A673 (cell line): ENCODE measurements at regions not wholly inside any gene's neighbourhood (a gene's known extent, or its start where the extent isn't known, plus 50 kb on each side); places are given as distances from the start of the nearest gene placed in this dataset.

Experiments used
- BruUV-seq: library from RNA; stranded (reverse); fragments of 400-500 nt; replicated peaks from 2 replicates; lab custom pipeline; 2021; lab: Mats Ljungman, UMichigan
- CTCF ChIA-PET: fragments of 300-600 bp; sonication (Branson Sonifier 250); formaldehyde crosslinking; loops from one replicate; lab custom pipeline; 2022; ENCODE audit warnings: antibody characterized with exemption; lab: Charles Lee
- POLR2A ChIA-PET: fragments of 300-600 bp; sonication (Branson Sonifier 250); formaldehyde crosslinking; loops from one replicate; lab custom pipeline; 2022; ENCODE audit warnings: antibody characterized with exemption; ENCODE audit not compliant: low non-redundant PET; lab: Charles Lee
- DNase-seq: peaks from one replicate; pipeline ENCODE4 v3.0.0-alpha.2; 2015; ENCODE audit warnings: low spot score
- H3K27ac ChIP-seq: fragments of 200-600 bp; sonication (generic); 2 replicates; pipeline ENCODE4 v1.5.1; 2016; ENCODE audit warnings: mixed run types, low read depth, mild to moderate bottlenecking, mixed read lengths, antibody characterized with exemption, low read length; ENCODE audit not compliant: poor library complexity, severe bottlenecking
- H3K27me3 ChIP-seq: fragments of 200-600 bp; sonication (generic); replicated peaks from 2 replicates; pipeline ENCODE4 v1.6.1; 2017; ENCODE audit warnings: mixed run types, low read depth, mild to moderate bottlenecking, mixed read lengths, antibody characterized with exemption, low read length; ENCODE audit not compliant: insufficient read depth, poor library complexity
- H3K36me3 ChIP-seq: fragments of 200-600 bp; sonication (generic); 2 replicates; pipeline ENCODE4 v1.6.1; 2016; ENCODE audit warnings: mixed run types, mild to moderate bottlenecking, mixed read lengths, antibody characterized with exemption, low read length; ENCODE audit not compliant: insufficient read depth, poor library complexity, severe bottlenecking
- H3K4me1 ChIP-seq: fragments of 200-600 bp; sonication (generic); 2 replicates; pipeline ENCODE4 v1.6.1; 2017; ENCODE audit warnings: mixed run types, mild to moderate bottlenecking, mixed read lengths, antibody characterized with exemption, low read length; ENCODE audit not compliant: insufficient read depth, poor library complexity, severe bottlenecking
- H3K4me3 ChIP-seq: fragments of 200-600 bp; sonication (generic); 2 replicates; pipeline ENCODE4 v1.5.1; 2016; ENCODE audit warnings: low read depth, mixed run types, mild to moderate bottlenecking, mixed read lengths, low read length; ENCODE audit not compliant: poor library complexity, severe bottlenecking
- H3K9me3 ChIP-seq: fragments of 200-600 bp; sonication (generic); 2 replicates; pipeline ENCODE4 v1.6.1; 2016; ENCODE audit warnings: mixed run types, low read depth, mild to moderate bottlenecking, mixed read lengths, antibody characterized with exemption, low read length; ENCODE audit not compliant: poor library complexity, severe bottlenecking
- CTCF ChIP-seq: fragments of 300-800, 200-600 bp; sonication (generic); conservative IDR thresholded peaks from 2 replicates; pipeline ENCODE4 v1.5.1; 2017; ENCODE audit warnings: low read depth, mild to moderate bottlenecking, antibody characterized with exemption, low read length, moderate library complexity, mixed read lengths
- EZH2 ChIP-seq: fragments of 200-600 bp; sonication (generic); IDR thresholded peaks from 2 replicates; pipeline ENCODE4 v1.6.1; 2017; ENCODE audit warnings: borderline replicate concordance, low read depth, mild to moderate bottlenecking, mixed read lengths, antibody characterized with exemption, low read length; ENCODE audit not compliant: poor library complexity, severe bottlenecking
- intact Hi-C: fragments of 100-400 bp; cut with micrococcal nuclease; formaldehyde crosslinking; loops from one replicate; pipeline ENCODE4 v1.10.0; 2022; ENCODE audit not compliant: unreplicated experiment

- no peak overlapping the region for H3K27ac ChIP-seq
- H3K36me3 ChIP-seq: no peaks in the 10 kb centered on the region
- no peaks in the 10 kb centered on the region for H3K4me1 ChIP-seq
- TF ChIP-seq EZH2 (no peak), CTCF (no peak)
- H3K27me3 ChIP-seq: no peaks in the 10 kb centered on the region
- no TSS peak for BruUV-seq
- CTCF ChIA-PET: interaction anchor here (0.5 to 0.6 kb wide), 2 partner anchors 16 to 133 kb away, joined by 3 to 4 read pairs; no protein-coding TSS in a partner anchor
- intact Hi-C loops: no loop called here
- peak; percentile 29 for DNase-seq
- H3K9me3 ChIP-seq: no peaks in the 10 kb centered on the region
- H3K4me3 ChIP-seq: no peak overlapping the region
- POLR2A ChIA-PET: no interaction called here
Measured at GRCh38 chr3:191555037-191555436, 94.1 kb downstream of the PYDC2 start.

- H3K27me3 ChIP-seq: no peaks in the 10 kb centered on the region
- no peaks in the 10 kb centered on the region for H3K9me3 ChIP-seq
- no peaks in the 10 kb centered on the region for H3K36me3 ChIP-seq
- no peak overlapping the region for H3K27ac ChIP-seq
- no TSS peak for BruUV-seq
- TF ChIP-seq EZH2: no peak
- TF ChIP-seq CTCF: no peak
- H3K4me3 ChIP-seq: no peak overlapping the region
- DNase-seq: peak; percentile 25
- intact Hi-C loops: no loop called here
- CTCF ChIA-PET: no interaction called here
- H3K4me1 ChIP-seq: no peaks in the 10 kb centered on the region
- POLR2A ChIA-PET: interaction anchor here (0.6 kb wide), 1 partner anchor 1218 kb away, joined by 3 read pairs; no protein-coding TSS in a partner anchor
Measured at GRCh38 chr3:191557322-191557721, 96.4 kb downstream of the PYDC2 start.

- ChIA-PET CTCF (no interaction called here), POLR2A (no interaction called here)
- TF ChIP-seq EZH2: no peak
- TF ChIP-seq CTCF: no peak
- H3K27me3 ChIP-seq: no peaks in the 10 kb centered on the region
- no peaks in the 10 kb centered on the region for H3K36me3 ChIP-seq
- no peak overlapping the region for H3K27ac ChIP-seq
- intact Hi-C loops: no loop called here
- H3K4me3 ChIP-seq: no peak overlapping the region
- H3K9me3 ChIP-seq: no peaks in the 10 kb centered on the region
- no peaks in the 10 kb centered on the region for H3K4me1 ChIP-seq
- no TSS peak for BruUV-seq
- no peak for DNase-seq
Measured at GRCh38 chr3:191563722-191564121, 102.8 kb downstream of the PYDC2 start.
